ENCODE measurements at regions not wholly inside any gene's neighbourhood (a gene's known extent, or its start where the extent isn't known, plus 50 kb on each side); places are given as distances from the start of the nearest gene placed in this dataset.

DNA sequence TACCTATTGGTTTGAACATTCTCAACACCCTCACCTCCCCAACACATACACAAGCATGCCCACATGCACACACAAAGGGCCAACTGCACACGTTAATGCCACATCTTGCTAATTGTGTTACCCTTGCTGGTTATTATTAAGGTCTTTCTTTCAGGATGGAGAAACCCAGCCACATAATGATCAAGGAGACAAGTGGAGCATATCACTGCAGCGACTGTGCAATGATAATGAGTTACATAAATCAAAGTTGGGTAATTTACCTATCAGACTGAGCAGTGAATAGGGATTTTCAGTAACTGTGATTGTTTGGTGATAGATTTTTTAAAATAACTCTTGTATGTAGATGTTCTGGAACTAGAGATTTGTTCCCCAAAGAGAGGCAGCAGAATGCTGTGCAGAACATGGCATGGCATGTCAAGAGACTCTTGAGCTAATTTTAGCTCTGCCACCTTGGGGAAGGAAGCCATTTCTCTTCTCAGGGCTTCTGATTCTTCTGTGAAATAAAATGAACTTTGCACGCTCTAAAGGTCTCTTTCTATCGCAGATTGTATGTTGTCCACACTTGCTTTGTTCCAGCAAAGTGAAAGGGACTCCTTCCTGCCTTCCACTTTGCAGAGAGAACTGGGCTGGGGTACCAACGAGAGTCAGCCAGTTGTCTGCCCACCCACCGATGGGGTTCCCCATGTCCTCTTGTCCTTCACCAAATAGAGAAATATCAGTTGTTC, 126.0 kb upstream of the CAMK1G start:
- no peak for DNase-seq (ENCODE audit: low read depth in 1 of 2, low spot score in 1 of 2)
- in situ Hi-C loops (cut with HindIII; ENCODE audit: low pct_unique_long_range_greater_than_20kb, low sequenced_read_pairs), result no loop called here
- no peak for TF ChIP-seq JUND (IDR thresholded peaks at IDR 0.05; ENCODE audit: low read depth)

DNA sequence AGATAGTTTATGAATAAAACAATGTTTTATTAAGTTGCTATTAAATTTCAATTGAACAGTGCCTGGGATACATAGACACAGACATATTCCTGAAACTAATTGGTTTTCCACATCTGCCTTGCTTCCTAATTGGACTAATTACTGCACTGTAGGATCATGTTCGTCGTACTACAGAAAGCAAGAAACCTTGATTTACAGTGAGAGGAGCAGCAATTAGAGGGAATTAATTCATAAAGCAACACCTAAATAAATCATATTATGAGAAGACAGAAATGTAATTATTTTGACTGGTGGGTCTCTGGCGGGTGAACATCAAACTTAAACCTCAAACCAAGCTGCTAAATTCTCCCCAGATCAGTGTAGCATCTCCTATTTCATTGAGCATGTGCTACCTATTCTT, 124.6 kb upstream of the CAMK1G start:
- no peak for DNase-seq (ENCODE audit: low read depth in 1 of 2, low spot score in 1 of 2)
- in situ Hi-C loops (cut with HindIII; ENCODE audit: low pct_unique_long_range_greater_than_20kb, low sequenced_read_pairs), result no loop called here
- TF ChIP-seq JUND (IDR thresholded peaks at IDR 0.05; ENCODE audit: low read depth), result no peak

DNA sequence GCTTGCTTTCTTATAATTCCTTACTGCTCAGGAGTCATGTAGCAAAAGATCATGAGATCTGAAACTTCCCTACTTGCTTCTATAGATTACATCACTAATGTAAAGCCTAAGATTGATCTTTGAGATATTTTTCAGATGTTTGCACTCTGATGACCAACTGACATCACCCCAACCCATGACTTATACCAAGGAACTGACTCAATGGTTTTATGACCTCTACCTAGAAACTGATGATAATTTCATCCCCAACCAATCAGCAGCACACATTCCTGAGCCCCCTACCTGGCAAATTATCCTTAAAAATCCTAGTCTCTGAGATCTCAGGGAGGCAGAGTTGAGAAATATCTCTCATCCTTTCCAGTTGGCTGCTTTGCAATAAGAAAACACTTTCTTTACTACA, 122.3 kb upstream of the CAMK1G start:
- no peak for DNase-seq (ENCODE audit: low read depth in 1 of 2, low spot score in 1 of 2)
- no peak for TF ChIP-seq JUND (IDR thresholded peaks at IDR 0.05; ENCODE audit: low read depth)
- in situ Hi-C loops (cut with HindIII; ENCODE audit: low pct_unique_long_range_greater_than_20kb, low sequenced_read_pairs), result no loop called here

DNA sequence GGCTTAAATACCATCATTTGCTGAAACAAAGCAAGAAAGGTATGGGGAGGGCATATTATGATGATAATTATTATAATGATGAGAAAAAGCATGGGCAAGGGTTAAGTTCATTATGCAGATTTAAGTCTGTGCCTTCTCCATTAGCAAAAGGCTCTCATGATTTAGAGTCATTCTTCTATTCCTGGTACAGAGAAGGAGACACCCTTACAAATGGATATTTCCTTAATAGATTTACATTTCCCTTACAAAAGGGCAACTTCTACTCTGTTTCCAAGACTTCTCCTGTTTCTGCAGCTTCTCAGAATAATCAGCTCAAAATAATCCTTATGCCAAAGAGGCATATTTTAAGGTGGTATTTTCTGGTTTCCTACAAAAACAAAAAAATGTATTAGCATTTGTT, 121.1 kb upstream of the CAMK1G start:
- in situ Hi-C loops (cut with HindIII; ENCODE audit: low pct_unique_long_range_greater_than_20kb, low sequenced_read_pairs), result no loop called here
- no peak for TF ChIP-seq JUND (IDR thresholded peaks at IDR 0.05; ENCODE audit: low read depth)
- no peak for DNase-seq (ENCODE audit: low read depth in 1 of 2, low spot score in 1 of 2)

DNA sequence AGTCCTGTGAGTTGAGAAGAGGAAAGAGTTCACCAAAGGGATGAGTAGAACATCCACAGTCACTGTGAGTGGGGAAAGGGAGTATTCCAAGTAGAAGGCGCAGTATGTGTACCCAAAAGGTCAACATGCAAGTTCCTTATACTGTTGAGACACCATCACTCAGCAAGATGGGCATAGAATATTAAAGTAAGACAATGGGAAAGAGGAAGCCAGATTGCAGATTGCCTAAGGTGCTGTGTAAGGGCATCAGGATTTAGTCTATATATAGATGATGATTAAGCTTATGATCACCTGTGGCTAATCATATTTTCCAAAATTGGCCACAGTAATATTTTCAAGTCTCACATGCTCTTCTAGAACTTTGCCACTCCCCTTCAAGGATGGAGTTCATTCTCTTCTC, 120.1 kb upstream of the CAMK1G start:
- no peak for TF ChIP-seq JUND (IDR thresholded peaks at IDR 0.05; ENCODE audit: low read depth)
- in situ Hi-C loops (cut with HindIII; ENCODE audit: low pct_unique_long_range_greater_than_20kb, low sequenced_read_pairs), result no loop called here
- DNase-seq (ENCODE audit: low read depth in 1 of 2, low spot score in 1 of 2), result no peak

DNA sequence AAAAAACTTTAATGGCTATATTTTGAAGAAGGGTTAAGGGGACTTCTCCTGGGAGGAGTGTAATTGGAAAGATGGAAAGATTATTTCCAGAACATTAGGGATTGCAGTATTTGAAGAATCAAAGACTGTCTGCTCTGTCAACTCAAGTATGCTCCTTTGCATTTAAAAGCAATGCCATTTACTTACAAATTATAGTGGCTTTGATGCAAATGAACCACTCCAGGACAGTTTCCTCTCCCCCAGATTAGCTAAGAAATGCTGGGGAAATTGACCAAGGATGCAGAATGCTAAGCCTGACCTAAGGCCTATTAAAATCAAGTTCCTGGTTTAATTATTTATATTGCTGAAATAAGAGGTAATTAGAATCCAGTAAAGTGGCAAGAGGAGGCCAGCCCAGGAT, 110.5 kb upstream of the CAMK1G start:
- no peak for DNase-seq (ENCODE audit: low read depth in 1 of 2, low spot score in 1 of 2)
- no peak for TF ChIP-seq JUND (IDR thresholded peaks at IDR 0.05; ENCODE audit: low read depth)
- in situ Hi-C loops (cut with HindIII; ENCODE audit: low pct_unique_long_range_greater_than_20kb, low sequenced_read_pairs), result no loop called here

DNA sequence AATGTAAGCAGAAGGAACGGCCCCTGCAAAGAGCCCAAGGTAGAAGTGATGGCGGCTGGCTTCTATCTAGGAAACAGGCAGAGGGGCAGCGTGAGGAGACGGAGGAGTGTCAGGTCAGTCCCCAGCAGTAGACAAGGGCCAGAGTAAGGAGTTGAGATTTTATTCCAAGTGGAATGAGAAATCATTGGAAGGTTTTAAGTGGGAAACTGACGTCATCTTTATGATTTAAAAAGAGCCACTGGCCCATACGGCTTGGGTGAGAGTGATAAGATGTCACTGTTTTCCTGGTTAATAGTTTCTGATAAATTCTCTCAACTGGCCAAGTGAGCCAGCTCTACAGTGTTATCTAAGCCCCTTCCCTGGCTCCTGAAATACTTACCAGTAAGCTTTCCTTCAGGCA, 103.2 kb upstream of the CAMK1G start:
- in situ Hi-C loops (cut with HindIII; ENCODE audit: low pct_unique_long_range_greater_than_20kb, low sequenced_read_pairs), result no loop called here
- TF ChIP-seq JUND (IDR thresholded peaks at IDR 0.05; ENCODE audit: low read depth), result no peak
- no peak for DNase-seq (ENCODE audit: low read depth in 1 of 2, low spot score in 1 of 2)

DNA sequence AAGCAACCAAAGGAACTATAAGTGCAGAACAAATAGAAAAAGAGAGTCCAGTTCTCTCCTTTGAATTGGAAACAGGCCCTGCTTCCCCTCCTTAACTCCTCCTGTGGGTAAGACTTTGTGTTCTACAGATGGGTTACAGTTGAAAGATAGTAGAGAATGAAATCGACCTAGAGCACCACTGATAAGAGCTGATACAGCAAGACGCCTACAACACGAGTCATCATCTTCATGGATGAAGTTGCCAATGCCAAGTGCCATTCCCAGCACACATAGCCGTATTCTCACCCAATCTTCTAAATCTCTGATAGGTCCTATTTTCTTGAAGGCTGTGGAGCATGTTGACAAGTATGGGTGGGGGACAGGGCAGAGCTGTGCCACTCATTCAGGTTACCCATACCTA, 99.8 kb upstream of the CAMK1G start:
- no peak for DNase-seq (ENCODE audit: low read depth in 1 of 2, low spot score in 1 of 2)
- in situ Hi-C loops (cut with HindIII; ENCODE audit: low pct_unique_long_range_greater_than_20kb, low sequenced_read_pairs), result no loop called here
- TF ChIP-seq JUND (IDR thresholded peaks at IDR 0.05; ENCODE audit: low read depth), result no peak

DNA sequence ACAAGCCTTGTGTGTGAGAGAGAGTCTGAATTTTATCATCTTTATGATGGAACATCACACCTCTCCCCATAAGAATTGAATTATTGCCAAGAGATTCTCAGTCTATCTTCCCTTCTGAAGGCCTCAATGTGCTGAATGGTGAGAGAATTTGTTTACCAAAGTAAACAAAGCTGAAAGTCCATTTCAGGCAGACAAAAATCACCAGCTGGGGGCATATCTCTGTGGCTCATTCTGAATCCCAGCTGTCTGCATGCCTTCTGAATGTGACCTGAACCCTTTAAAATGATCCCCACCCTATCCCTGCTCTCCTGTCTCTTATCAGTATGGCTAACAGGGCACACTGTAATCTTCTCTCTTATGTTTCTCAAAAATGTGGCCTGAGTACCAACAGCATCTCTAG, 99.1 kb upstream of the CAMK1G start:
- DNase-seq (ENCODE audit: low read depth in 1 of 2, low spot score in 1 of 2), result no peak
- no peak for TF ChIP-seq JUND (IDR thresholded peaks at IDR 0.05; ENCODE audit: low read depth)
- in situ Hi-C loops (cut with HindIII; ENCODE audit: low pct_unique_long_range_greater_than_20kb, low sequenced_read_pairs), result no loop called here

DNA sequence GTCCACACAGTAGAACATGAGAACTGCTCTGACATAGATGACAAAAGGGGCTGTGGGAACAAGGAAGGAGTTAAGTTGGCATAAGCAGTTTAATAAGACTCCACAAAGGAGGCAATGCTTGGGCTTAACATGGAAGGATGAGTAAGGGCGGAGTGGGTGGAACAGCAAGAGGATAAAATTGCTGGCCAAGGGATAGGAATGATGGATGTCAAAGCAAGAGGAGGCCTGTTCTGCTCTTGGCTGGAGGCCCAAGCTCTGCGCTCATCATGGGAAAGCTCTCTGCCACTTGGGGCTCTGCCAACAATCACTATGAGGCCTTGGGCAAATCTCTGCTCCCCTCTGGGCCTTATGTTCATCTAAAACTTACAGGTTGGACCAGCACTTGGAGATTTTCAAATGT, 98.3 kb upstream of the CAMK1G start:
- DNase-seq (ENCODE audit: low read depth in 1 of 2, low spot score in 1 of 2), result no peak
- TF ChIP-seq JUND (IDR thresholded peaks at IDR 0.05; ENCODE audit: low read depth), result no peak

DNA sequence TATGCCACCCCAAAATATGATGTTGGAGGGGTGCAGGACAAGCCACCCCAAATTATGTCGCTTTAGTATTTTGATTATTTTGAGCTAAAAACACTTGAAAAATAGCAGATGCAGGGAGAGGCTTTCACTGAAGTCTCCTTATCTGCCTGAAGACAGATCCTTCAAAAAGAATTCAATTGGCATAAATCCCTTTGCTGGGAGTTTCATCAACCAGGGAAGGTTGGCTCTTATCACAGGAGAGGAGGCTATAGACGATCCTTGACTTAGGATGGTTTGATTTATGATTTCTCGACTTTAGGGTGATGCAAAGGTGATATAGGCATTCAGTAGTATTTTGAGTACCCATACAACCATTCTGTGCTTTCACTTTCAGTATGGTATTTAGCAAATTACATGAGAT, 97.8 kb upstream of the CAMK1G start:
- in situ Hi-C loops (cut with HindIII; ENCODE audit: low pct_unique_long_range_greater_than_20kb, low sequenced_read_pairs), result no loop called here
- no peak for DNase-seq (ENCODE audit: low read depth in 1 of 2, low spot score in 1 of 2)
- no peak for TF ChIP-seq JUND (IDR thresholded peaks at IDR 0.05; ENCODE audit: low read depth)

More for the DNA sequence above, 98.3 kb upstream of the CAMK1G start:
- in situ Hi-C loops (cut with HindIII; ENCODE audit: low pct_unique_long_range_greater_than_20kb, low sequenced_read_pairs), result no loop called here

DNA sequence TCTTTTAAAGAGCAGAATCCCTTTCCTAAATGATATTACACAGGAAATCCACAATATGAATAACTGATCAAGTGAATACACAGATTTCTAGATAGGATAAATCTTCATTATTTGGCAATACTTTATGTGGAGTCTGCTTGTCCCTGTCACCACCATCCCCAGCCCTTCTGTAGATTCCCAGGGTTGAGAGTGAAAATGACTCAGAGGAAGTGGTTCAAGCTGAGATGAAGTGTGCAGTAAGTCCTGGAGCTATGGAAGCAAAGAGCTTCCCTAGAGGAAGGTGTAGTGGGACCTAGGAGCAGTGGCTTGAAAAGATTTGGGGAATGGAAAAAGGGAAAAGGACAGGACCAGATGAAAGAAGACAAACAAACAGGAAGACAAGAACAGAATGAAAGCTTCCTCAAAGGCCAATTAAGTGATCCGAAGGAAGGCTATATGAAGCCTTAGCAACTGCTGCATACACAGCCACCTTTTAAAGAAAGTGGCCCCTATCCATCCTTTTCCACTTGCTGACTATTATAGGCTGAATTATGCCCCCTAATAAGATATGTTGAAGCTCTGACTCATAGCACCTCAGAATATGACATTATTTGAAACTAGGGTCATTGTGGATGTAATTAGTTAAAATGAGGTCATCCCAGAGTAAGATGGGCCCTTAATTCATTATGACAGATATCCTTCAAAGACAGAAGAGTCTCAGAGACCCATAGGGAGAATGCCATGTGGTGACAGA, 96.5 kb upstream of the CAMK1G start:
- TF ChIP-seq JUND (IDR thresholded peaks at IDR 0.05; ENCODE audit: low read depth), result no peak
- in situ Hi-C loops (cut with HindIII; ENCODE audit: low pct_unique_long_range_greater_than_20kb, low sequenced_read_pairs), result no loop called here
- no peak for DNase-seq (ENCODE audit: low read depth in 1 of 2, low spot score in 1 of 2)

DNA sequence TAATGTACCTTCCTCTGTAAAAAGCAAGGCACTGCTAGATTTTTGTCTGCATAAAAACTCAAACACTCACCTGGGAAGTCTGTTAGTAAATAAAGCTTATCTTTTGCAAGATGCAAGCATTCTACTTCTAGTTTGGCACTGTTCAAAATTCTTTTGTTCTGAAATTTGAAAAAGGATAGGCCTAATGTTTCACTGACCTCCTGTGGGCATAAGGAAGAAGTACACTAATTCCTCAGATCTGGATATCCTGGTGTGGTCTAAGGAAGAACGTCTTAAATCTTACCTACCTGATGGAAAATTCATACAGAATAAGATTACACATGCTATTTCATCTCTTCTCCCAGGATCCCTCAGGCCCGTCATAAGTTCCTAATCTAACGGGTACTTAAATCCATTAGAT, 93.5 kb upstream of the CAMK1G start:
- DNase-seq (ENCODE audit: low read depth in 1 of 2, low spot score in 1 of 2), result peak; percentile 42 to 65
- no peak for TF ChIP-seq JUND (IDR thresholded peaks at IDR 0.05; ENCODE audit: low read depth)
- in situ Hi-C loops (cut with HindIII; ENCODE audit: low pct_unique_long_range_greater_than_20kb, low sequenced_read_pairs), result no loop called here
